Keratinocyte (primary cell): ENCODE measurements at regions not wholly inside any gene's neighbourhood (a gene's known extent, or its start where the extent isn't known, plus 50 kb on each side); places are given as distances from the start of the nearest gene placed in this dataset.

Experiments used
- DNase-seq: peaks from one replicate; pipeline ENCODE4 v3.0.0-alpha.2; 2011; ENCODE audit warnings: low read depth, missing footprints, low spot score
- FAIRE-seq: peaks from 2 replicates; lab custom pipeline; 2011; peaks lifted over from hg19 to GRCh38; lab: Jason Lieb, UNC
- H2AFZ ChIP-seq: 2 replicates; pipeline ENCODE4 v1.6.0; 2012; ENCODE audit warnings: low read length, control low read depth, inconsistent platforms; ENCODE audit not compliant: control insufficient read depth
- H3K27ac ChIP-seq: 2 replicates; pipeline ENCODE4 v1.5.1; 2011; ENCODE audit warnings: low read length; ENCODE audit not compliant: control insufficient read depth, insufficient read depth
- H3K27me3 ChIP-seq: 3 replicates; pipeline ENCODE4 v1.6.0; 2011; ENCODE audit warnings: low read length; ENCODE audit not compliant: control insufficient read depth, insufficient read depth; ENCODE audit errors: extremely low read depth
- H3K36me3 ChIP-seq, 2 experiments: 2 replicates in 1 of 2; 3 replicates in 1 of 2; pipeline ENCODE4 v1.5.1; 2011; ENCODE audit warnings: low read length in 2 of 2, mild to moderate bottlenecking in 1 of 2; ENCODE audit not compliant: control insufficient read depth in 2 of 2, insufficient read depth in 2 of 2; ENCODE audit errors: extremely low read depth in 1 of 2
- H3K4me1 ChIP-seq: 3 replicates; pipeline ENCODE4 v1.5.1; 2011; ENCODE audit warnings: low read length; ENCODE audit not compliant: control insufficient read depth, insufficient read depth; ENCODE audit errors: extremely low read depth
- H3K4me2 ChIP-seq: 3 replicates; pipeline ENCODE4 v1.6.0; 2011; ENCODE audit warnings: low read depth, low read length; ENCODE audit not compliant: control insufficient read depth, insufficient read depth; ENCODE audit errors: extremely low read depth
- H3K4me3 ChIP-seq, 3 experiments: fragments of 200-600 bp in 1 of 3; sonication (generic) in 1 of 3; 2 replicates in 2 of 3; 3 replicates in 1 of 3; pipeline ENCODE4 v1.5.1; 2011 to 2016; ENCODE audit warnings: low read length in 3 of 3, mild to moderate bottlenecking in 3 of 3, control low read depth in 2 of 3, inconsistent platforms in 1 of 3, low read depth in 1 of 3, mixed read lengths in 1 of 3, mixed run types in 1 of 3, moderate library complexity in 1 of 3; ENCODE audit not compliant: control insufficient read depth in 2 of 3, insufficient read depth in 2 of 3; ENCODE audit errors: extremely low read depth in 1 of 3
- H3K79me2 ChIP-seq: 2 replicates; pipeline ENCODE4 v1.6.0; 2012; ENCODE audit warnings: low read length; ENCODE audit not compliant: control insufficient read depth, insufficient read depth
- H3K9ac ChIP-seq: 3 replicates; pipeline ENCODE4 v1.6.0; 2011; ENCODE audit warnings: low read length; ENCODE audit not compliant: control insufficient read depth, insufficient read depth; ENCODE audit errors: extremely low read depth
- H3K9me1 ChIP-seq: 3 replicates; pipeline ENCODE4 v1.6.0; 2011; ENCODE audit warnings: low read length; ENCODE audit not compliant: control insufficient read depth, insufficient read depth; ENCODE audit errors: extremely low read depth
- H3K9me3 ChIP-seq: 2 replicates; pipeline ENCODE4 v1.5.1; 2012; ENCODE audit warnings: low read depth, low read length; ENCODE audit not compliant: control insufficient read depth
- H4K20me1 ChIP-seq: 3 replicates; pipeline ENCODE4 v1.6.0; 2011; ENCODE audit warnings: low read length; ENCODE audit not compliant: control insufficient read depth, insufficient read depth; ENCODE audit errors: extremely low read depth
- EZH2 ChIP-seq: IDR thresholded peaks from one replicate; pipeline ENCODE4 v1.6.1; 2012; ENCODE audit warnings: inconsistent platforms, mild to moderate bottlenecking, low read length, moderate library complexity
- dilution Hi-C: fragments of 300-500 bp; cut with MboI; formaldehyde crosslinking; loops from one replicate; pipeline ENCODE4 v1.7.0; 2020; ENCODE audit warnings: low sequenced_read_pairs; ENCODE audit not compliant: extremely low pct_ligation_motif_present
- TF ChIP-seq, protein P1 (sequence below), 3 experiments: IDR thresholded peaks in 1 of 3; conservative IDR thresholded peaks in 1 of 3; optimal IDR thresholded peaks in 1 of 3; 2 replicates in 2 of 3; 3 replicates in 1 of 3; pipeline versions ENCODE3 to v1.5.1; 2011; ENCODE audit warnings: low read length in 3 of 3, mild to moderate bottlenecking in 3 of 3, moderate library complexity in 2 of 3, control low read depth in 1 of 3, inconsistent platforms in 1 of 3; ENCODE audit not compliant: insufficient read depth in 2 of 3; ENCODE audit errors: extremely low read depth in 1 of 3

GRCh38 chr17:22460461-22461063, 768.2 kb downstream of the KCNJ18 start:
- Histone ChIP-seq H3K9ac (no peak overlapping the region), H3K9me1 (no peaks in the 10 kb centered on the region), H2AFZ (no peak overlapping the region), H3K27me3 (no peaks in the 10 kb centered on the region), H4K20me1 (no peaks in the 10 kb centered on the region), H3K9me3 (peaks cover 5% of the 10 kb centered on the region), H3K36me3 (no peaks in the 10 kb centered on the region), H3K4me2 (no peak overlapping the region), H3K79me2 (no peaks in the 10 kb centered on the region), H3K4me3 (no peak overlapping the region), H3K27ac (no peak overlapping the region), H3K4me1 (no peaks in the 10 kb centered on the region)
- TF ChIP-seq, protein P1, sequence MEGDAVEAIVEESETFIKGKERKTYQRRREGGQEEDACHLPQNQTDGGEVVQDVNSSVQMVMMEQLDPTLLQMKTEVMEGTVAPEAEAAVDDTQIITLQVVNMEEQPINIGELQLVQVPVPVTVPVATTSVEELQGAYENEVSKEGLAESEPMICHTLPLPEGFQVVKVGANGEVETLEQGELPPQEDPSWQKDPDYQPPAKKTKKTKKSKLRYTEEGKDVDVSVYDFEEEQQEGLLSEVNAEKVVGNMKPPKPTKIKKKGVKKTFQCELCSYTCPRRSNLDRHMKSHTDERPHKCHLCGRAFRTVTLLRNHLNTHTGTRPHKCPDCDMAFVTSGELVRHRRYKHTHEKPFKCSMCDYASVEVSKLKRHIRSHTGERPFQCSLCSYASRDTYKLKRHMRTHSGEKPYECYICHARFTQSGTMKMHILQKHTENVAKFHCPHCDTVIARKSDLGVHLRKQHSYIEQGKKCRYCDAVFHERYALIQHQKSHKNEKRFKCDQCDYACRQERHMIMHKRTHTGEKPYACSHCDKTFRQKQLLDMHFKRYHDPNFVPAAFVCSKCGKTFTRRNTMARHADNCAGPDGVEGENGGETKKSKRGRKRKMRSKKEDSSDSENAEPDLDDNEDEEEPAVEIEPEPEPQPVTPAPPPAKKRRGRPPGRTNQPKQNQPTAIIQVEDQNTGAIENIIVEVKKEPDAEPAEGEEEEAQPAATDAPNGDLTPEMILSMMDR (optimal IDR thresholded peaks at IDR 0.05 in 1 of 3, IDR thresholded peaks at IDR 0.05 in 1 of 3, conservative IDR thresholded peaks at IDR 0.05 in 1 of 3; ENCODE audit: extremely low read depth in 1 of 3, insufficient read depth in 2 of 3, low read length in 3 of 3): no peak
- TF ChIP-seq EZH2: no peak
- dilution Hi-C loops: no loop called here
- no peak for DNase-seq
- no peak for FAIRE-seq

DNA sequence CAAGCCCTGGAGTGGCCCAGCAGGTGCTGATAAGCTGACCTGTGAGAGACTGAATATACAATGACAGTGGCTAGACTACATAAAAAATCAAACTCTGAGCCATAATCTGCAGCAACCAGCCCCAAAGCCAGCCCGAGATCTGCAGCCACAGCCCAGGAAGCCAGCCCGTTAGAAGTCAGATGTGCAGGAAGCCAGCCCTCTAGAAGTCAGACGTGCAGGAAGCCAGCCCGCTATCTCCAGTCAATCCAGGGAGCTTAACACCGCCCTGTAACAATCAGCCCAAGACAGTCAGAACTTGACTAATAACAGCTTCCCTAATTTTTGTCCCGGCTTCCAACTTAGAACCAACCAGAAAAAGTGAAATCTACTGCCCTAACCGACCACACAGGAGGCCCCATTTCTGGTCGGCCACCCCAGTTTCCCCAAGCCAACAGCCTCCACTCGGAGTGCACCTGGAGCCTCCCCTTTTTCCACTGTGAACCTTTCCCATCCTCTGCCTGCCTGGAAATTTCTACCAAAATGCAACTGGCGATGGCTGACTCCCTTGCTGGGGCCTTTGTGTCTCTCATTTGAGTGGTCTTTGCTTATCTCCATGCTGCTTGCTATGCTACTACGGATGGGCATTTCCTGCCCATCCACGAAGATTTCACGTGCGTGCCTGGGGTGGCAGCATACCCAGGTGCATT, 769.3 kb downstream of the KCNJ18 start:
- H3K79me2 ChIP-seq: no peaks in the 10 kb centered on the region
- H3K27ac ChIP-seq: no peak overlapping the region
- no peak for DNase-seq
- H3K9me1 ChIP-seq: no peaks in the 10 kb centered on the region
- no peaks in the 10 kb centered on the region for H4K20me1 ChIP-seq
- H3K27me3 ChIP-seq: no peaks in the 10 kb centered on the region
- H3K4me2 ChIP-seq: no peak overlapping the region
- no peak for TF ChIP-seq EZH2
- TF ChIP-seq, protein P1 (optimal IDR thresholded peaks at IDR 0.05 in 1 of 3, IDR thresholded peaks at IDR 0.05 in 1 of 3, conservative IDR thresholded peaks at IDR 0.05 in 1 of 3; ENCODE audit: extremely low read depth in 1 of 3, insufficient read depth in 2 of 3, low read length in 3 of 3): no peak
- H3K36me3 ChIP-seq: no peaks in the 10 kb centered on the region
- no peak overlapping the region for H3K4me3 ChIP-seq
- H2AFZ ChIP-seq: no peak overlapping the region
- dilution Hi-C loops: no loop called here
- no peak for FAIRE-seq
- H3K9me3 ChIP-seq: peaks cover 5% of the 10 kb centered on the region
- H3K9ac ChIP-seq: no peak overlapping the region
- H3K4me1 ChIP-seq: no peaks in the 10 kb centered on the region
